LoVo (cell line): ENCODE measurements at regions not wholly inside any gene's neighbourhood (a gene's known extent, or its start where the extent isn't known, plus 50 kb on each side); places are given as distances from the start of the nearest gene placed in this dataset.

ENCODE experiments used
- DNase-seq: peaks from one replicate; pipeline ENCODE4 v3.0.0-alpha.2; 2016; ENCODE audit warnings: low spot score

- DNase-seq: no peak
Measured at GRCh38 chr6:95243053-95243452, 334.3 kb upstream of the MANEA start.

- no peak for DNase-seq
Measured at GRCh38 chr6:95244751-95245150, 332.6 kb upstream of the MANEA start.

- DNase-seq: no peak
Measured at GRCh38 chr6:95248499-95248898, 328.8 kb upstream of the MANEA start.

- no peak for DNase-seq
Measured at GRCh38 chr6:95249175-95249574, 328.2 kb upstream of the MANEA start.

GRCh38 chr6:95249661-95250060 is 327.7 kb upstream of the MANEA start:
- DNase-seq: no peak

GRCh38 chr6:95263840-95264239 is 313.5 kb upstream of the MANEA start:
- DNase-seq: no peak

- DNase-seq: peak; percentile 32
Measured at GRCh38 chr6:95266537-95267258, 310.6 kb upstream of the MANEA start.

- no peak for DNase-seq
Measured at GRCh38 chr6:95274686-95275235, 302.6 kb upstream of the MANEA start.

GRCh38 chr6:95279616-95280015 is 297.7 kb upstream of the MANEA start:
- DNase-seq: no peak

- DNase-seq: peak; percentile 4
Measured at GRCh38 chr6:95280686-95281273, 296.6 kb upstream of the MANEA start.

- no peak for DNase-seq
Measured at GRCh38 chr6:95285881-95286280, 291.5 kb upstream of the MANEA start.

GRCh38 chr6:95286874-95287273 is 290.5 kb upstream of the MANEA start:
- DNase-seq: no peak

- no peak for DNase-seq
Measured at GRCh38 chr6:95288251-95288650, 289.1 kb upstream of the MANEA start.

GRCh38 chr6:95292011-95292410 is 285.3 kb upstream of the MANEA start:
- DNase-seq: no peak

- no peak for DNase-seq
Measured at GRCh38 chr6:95293257-95293656, 284.1 kb upstream of the MANEA start.

GRCh38 chr6:95294043-95294442 is 283.3 kb upstream of the MANEA start:
- DNase-seq: no peak

GRCh38 chr6:95309545-95309944 is 267.8 kb upstream of the MANEA start:
- no peak for DNase-seq

- no peak for DNase-seq
Measured at GRCh38 chr6:95318137-95318536, 259.2 kb upstream of the MANEA start.

- DNase-seq: no peak
Measured at GRCh38 chr6:95321126-95321525, 256.2 kb upstream of the MANEA start.

- DNase-seq: no peak
Measured at GRCh38 chr6:95325916-95326315, 251.4 kb upstream of the MANEA start.

GRCh38 chr6:95328231-95328630 is 249.1 kb upstream of the MANEA start:
- DNase-seq: no peak

GRCh38 chr6:95352064-95352795 is 225.1 kb upstream of the MANEA start:
- DNase-seq: no peak

GRCh38 chr6:95354551-95354950 is 222.8 kb upstream of the MANEA start:
- no peak for DNase-seq
